H1 (cell line): ENCODE measurements at regions not wholly inside any gene's neighbourhood (a gene's known extent, or its start where the extent isn't known, plus 50 kb on each side); places are given as distances from the start of the nearest gene placed in this dataset.

Source experiments
- CTCF ChIA-PET: fragments of 300-600 bp; sonication (Branson Sonifier 250); formaldehyde crosslinking; loops from one replicate; lab custom pipeline; 2021; ENCODE audit not compliant: partially characterized antibody; lab: Charles Lee
- POLR2A ChIA-PET: fragments of 300-600 bp; sonication (Branson Sonifier 250); formaldehyde crosslinking; loops from one replicate; lab custom pipeline; 2021; ENCODE audit warnings: inconsistent platforms; ENCODE audit not compliant: partially characterized antibody; lab: Charles Lee
- DNase-seq, 2 experiments: peaks; one replicate each; pipeline versions ENCODE4 v3.0.0 to v3.0.0-alpha.2; 2010 to 2022; ENCODE audit warnings: low spot score in 2 of 2, low read depth in 1 of 2, mixed read lengths in 1 of 2
- FAIRE-seq: peaks from 2 replicates; lab custom pipeline; 2011; peaks lifted over from hg19 to GRCh38; lab: Jason Lieb, UNC
- H2AFZ ChIP-seq: 2 replicates; pipeline ENCODE4 v1.8.1; 2012; ENCODE audit warnings: low read length, inconsistent platforms
- H2AK5ac ChIP-seq: 2 replicates; pipeline ENCODE4 v1.6.1; 2013; ENCODE audit warnings: low read depth, low read length
- H2BK120ac ChIP-seq: replicated peaks from 2 replicates; pipeline ENCODE3; 2013; ENCODE audit warnings: low read depth, low read length, inconsistent platforms
- H2BK12ac ChIP-seq: 2 replicates; pipeline ENCODE4 v1.6.1; 2013; ENCODE audit warnings: low read depth, low read length
- H2BK15ac ChIP-seq: 2 replicates; pipeline ENCODE4 v1.6.1; 2013; ENCODE audit warnings: low read length
- H2BK20ac ChIP-seq: 2 replicates; pipeline ENCODE4 v1.6.1; 2013; ENCODE audit warnings: low read length
- H2BK5ac ChIP-seq: 2 replicates; pipeline ENCODE4 v1.6.1; 2013; ENCODE audit warnings: low read depth, low read length
- H3K14ac ChIP-seq: 2 replicates; pipeline ENCODE4 v1.6.1; 2013; ENCODE audit warnings: inconsistent platforms; ENCODE audit not compliant: insufficient read length
- H3K18ac ChIP-seq: 2 replicates; pipeline ENCODE4 v1.6.1; 2013; ENCODE audit warnings: low read length; ENCODE audit errors: extremely low read depth
- H3K23ac ChIP-seq: 2 replicates; pipeline ENCODE4 v1.6.1; 2013; ENCODE audit warnings: inconsistent platforms; ENCODE audit not compliant: insufficient read length
- H3K23me2 ChIP-seq: 2 replicates; pipeline ENCODE4 v1.6.1; 2013; ENCODE audit warnings: low read depth, low read length
- H3K27ac ChIP-seq: 2 replicates; pipeline ENCODE4 v1.6.1; 2011; ENCODE audit warnings: low read depth, low read length, inconsistent platforms
- H3K27me3 ChIP-seq, 4 experiments: replicated peaks in 1 of 4; 1 replicate in 1 of 4; 2 replicates in 3 of 4; pipeline versions ENCODE4 v1.6.1 to v1.8.1; 2011 to 2013; ENCODE audit warnings: low read length in 3 of 4, mild to moderate bottlenecking in 3 of 4, inconsistent platforms in 2 of 4, mixed read lengths in 2 of 4, moderate library complexity in 1 of 4; ENCODE audit not compliant: control insufficient read depth in 3 of 4, insufficient read depth in 3 of 4; ENCODE audit errors: extremely low read depth in 1 of 4
- H3K36me3 ChIP-seq, 4 experiments: 2 replicates each; pipeline versions ENCODE4 v1.6.1 to v1.8.1; 2011 to 2013; ENCODE audit warnings: mild to moderate bottlenecking in 4 of 4, low read length in 3 of 4, moderate library complexity in 2 of 4, control low read depth in 1 of 4, inconsistent platforms in 1 of 4; ENCODE audit not compliant: insufficient read depth in 4 of 4, control insufficient read depth in 2 of 4
- H3K4ac ChIP-seq: replicated peaks from 2 replicates; pipeline ENCODE3; 2013; ENCODE audit warnings: low read length, low read depth, mixed read lengths, inconsistent platforms; ENCODE audit not compliant: insufficient read length
- H3K4me1 ChIP-seq, 4 experiments: replicated peaks in 1 of 4; 1 replicate in 1 of 4; 2 replicates in 3 of 4; pipeline versions ENCODE4 v1.6.1 to v1.8.1; 2011 to 2013; ENCODE audit warnings: low read length in 3 of 4, inconsistent platforms in 2 of 4, mixed read lengths in 1 of 4; ENCODE audit not compliant: insufficient read depth in 4 of 4, control insufficient read depth in 3 of 4
- H3K4me2 ChIP-seq, 2 experiments: 2 replicates each; pipeline versions ENCODE4 v1.6.1 to v1.8.1; 2011 to 2013; ENCODE audit warnings: low read depth in 2 of 2, low read length in 2 of 2, control low read depth in 1 of 2, inconsistent platforms in 1 of 2, mild to moderate bottlenecking in 1 of 2; ENCODE audit not compliant: insufficient read depth in 1 of 2
- H3K4me3 ChIP-seq, 4 experiments: fragments of 200-600, 300-600 bp in 1 of 4; sonication (generic), shearing (Covaris generic), sonication (Bioruptor Twin) in 1 of 4; 2 replicates each; pipeline versions ENCODE4 v1.5.1 to v1.8.1; 2011 to 2016; ENCODE audit warnings: low read length in 4 of 4, low read depth in 3 of 4, control low read depth in 2 of 4, inconsistent platforms in 2 of 4, mild to moderate bottlenecking in 2 of 4, mixed read lengths in 1 of 4, moderate library complexity in 1 of 4; ENCODE audit not compliant: insufficient read depth in 2 of 4; ENCODE audit errors: extremely low read depth in 1 of 4
- H3K56ac ChIP-seq: replicated peaks from 2 replicates; pipeline ENCODE3; 2013; ENCODE audit warnings: low read depth, mild to moderate bottlenecking, mixed read lengths, low read length, inconsistent platforms; ENCODE audit not compliant: insufficient read length
- H3K79me1 ChIP-seq: 2 replicates; pipeline ENCODE4 v1.6.1; 2013; ENCODE audit warnings: low read depth, low read length, control low read depth
- H3K79me2 ChIP-seq, 2 experiments: 2 replicates each; pipeline versions ENCODE4 v1.6.1 to v1.8.1; 2012 to 2013; ENCODE audit warnings: low read length in 2 of 2, mild to moderate bottlenecking in 2 of 2, inconsistent platforms in 1 of 2; ENCODE audit not compliant: insufficient read depth in 2 of 2, control insufficient read depth in 1 of 2
- H3K9ac ChIP-seq, 4 experiments: replicated peaks in 1 of 4; 1 replicate in 1 of 4; 2 replicates in 3 of 4; pipeline versions ENCODE4 v1.6.1 to v1.8.1; 2011 to 2013; ENCODE audit warnings: low read depth in 3 of 4, low read length in 3 of 4, control low read depth in 2 of 4, mild to moderate bottlenecking in 2 of 4, moderate library complexity in 2 of 4, inconsistent platforms in 1 of 4; ENCODE audit errors: extremely low read depth in 1 of 4
- H3K9me3 ChIP-seq, 2 experiments: 2 replicates each; pipeline versions ENCODE4 v1.6.1 to v1.8.1; 2012 to 2013; ENCODE audit warnings: mild to moderate bottlenecking in 2 of 2, moderate library complexity in 2 of 2, control low read depth in 1 of 2, inconsistent platforms in 1 of 2, low read depth in 1 of 2, low read length in 1 of 2, mixed read lengths in 1 of 2; ENCODE audit not compliant: insufficient read depth in 2 of 2
- H4K20me1 ChIP-seq, 2 experiments: replicated peaks in 1 of 2; 2 replicates each; pipeline versions ENCODE3 to v1.8.1; 2011 to 2013; ENCODE audit warnings: inconsistent platforms in 2 of 2, low read length in 2 of 2, mild to moderate bottlenecking in 1 of 2; ENCODE audit not compliant: insufficient read depth in 2 of 2, control insufficient read depth in 1 of 2
- H4K5ac ChIP-seq: 2 replicates; pipeline ENCODE4 v1.6.1; 2013; ENCODE audit warnings: low read length, low read depth, mixed read lengths, inconsistent platforms; ENCODE audit not compliant: insufficient read length
- H4K8ac ChIP-seq: 2 replicates; pipeline ENCODE4 v1.8.0; 2013; ENCODE audit warnings: mild to moderate bottlenecking, moderate library complexity, low read length, inconsistent platforms; ENCODE audit not compliant: insufficient read depth; ENCODE audit errors: extremely low read depth
- H4K91ac ChIP-seq: replicated peaks from 2 replicates; pipeline ENCODE3; 2013; ENCODE audit warnings: low read length, mixed read lengths, inconsistent platforms; ENCODE audit not compliant: insufficient read length
- ASH2L ChIP-seq: fragments of 200-600, 300-600 bp; sonication (generic); IDR thresholded peaks from one replicate; pipeline ENCODE4 v1.7.1; 2017; ENCODE audit warnings: low read length
- CBX8 ChIP-seq: fragments of 300-800, 300-1000 bp; sonication (generic); IDR thresholded peaks from 2 replicates; pipeline ENCODE4 v1.7.1; 2016; ENCODE audit warnings: low read depth, low read length, borderline replicate concordance
- CHD1 ChIP-seq: IDR thresholded peaks from 2 replicates; pipeline ENCODE4 v1.6.1; 2012; ENCODE audit warnings: low read depth, low read length, improper control_type of control experiment
- CREB1 ChIP-seq: IDR thresholded peaks from 2 replicates; pipeline ENCODE4 v1.6.1; 2012; ENCODE audit warnings: inconsistent platforms
- EGR1 ChIP-seq: IDR thresholded peaks from 2 replicates; pipeline ENCODE4 v1.6.1; 2011; ENCODE audit warnings: low read depth, low read length, borderline replicate concordance
- EZH2 ChIP-seq: fragments of 200-600 bp; sonication (generic); IDR thresholded peaks from 2 replicates; pipeline ENCODE4 v1.7.1; 2012; ENCODE audit warnings: low read depth, mild to moderate bottlenecking, moderate library complexity, low read length, inconsistent platforms; ENCODE audit not compliant: severe bottlenecking
- NANOG ChIP-seq: IDR thresholded peaks from 2 replicates; pipeline ENCODE4 v1.6.1; 2011; ENCODE audit warnings: low read length, low read depth, mild to moderate bottlenecking, inconsistent platforms; ENCODE audit not compliant: insufficient read depth, poor library complexity, severe bottlenecking
- NRF1 ChIP-seq: IDR thresholded peaks from 2 replicates; pipeline ENCODE4 v1.6.1; 2011; ENCODE audit warnings: mild to moderate bottlenecking, low read depth, low read length, improper control_type of control experiment
- POLR2A ChIP-seq, 2 experiments: IDR thresholded peaks; 1 replicate in 1 of 2; 2 replicates in 1 of 2; pipeline ENCODE4 v1.6.1; 2011; ENCODE audit warnings: low read depth in 2 of 2, low read length in 2 of 2, mild to moderate bottlenecking in 2 of 2; ENCODE audit errors: control extremely low read depth in 1 of 2
- POLR2AphosphoS5 ChIP-seq: IDR thresholded peaks from 2 replicates; pipeline ENCODE4 v1.6.1; 2011; ENCODE audit warnings: low read depth, low read length
- SIN3A ChIP-seq, 2 experiments: IDR thresholded peaks in 1 of 2; conservative IDR thresholded peaks in 1 of 2; 2 replicates each; pipeline ENCODE4 v1.6.1; 2011 to 2012; ENCODE audit warnings: low read length in 2 of 2, improper control_type of control experiment in 1 of 2, low read depth in 1 of 2, mild to moderate bottlenecking in 1 of 2
- SP4 ChIP-seq: IDR thresholded peaks from 2 replicates; pipeline ENCODE4 v1.6.1; 2012; ENCODE audit warnings: low read length, inconsistent platforms
- SUZ12 ChIP-seq: fragments of 200-600 bp; sonication (generic); IDR thresholded peaks from 2 replicates; pipeline ENCODE4 v1.6.1; 2012; ENCODE audit warnings: mild to moderate bottlenecking, inconsistent platforms, low read length, moderate library complexity, mixed read lengths
- TEAD4 ChIP-seq: IDR thresholded peaks from 2 replicates; pipeline ENCODE4 v1.6.1; 2012; ENCODE audit warnings: low read depth, low read length, inconsistent platforms, mixed read lengths
- WGBS, 2 experiments: shearing (Covaris generic) in 1 of 2; methylation state at CpG; one replicate each; pipeline versions ENCODE4 v1.1.6 to v1.1.7; 2013 to 2015; ENCODE audit warnings: low lambda C conversion rate in 2 of 2, mixed read lengths in 2 of 2, inconsistent platforms in 1 of 2, low coverage in 1 of 2, missing lambda C conversion rate in 1 of 2; ENCODE audit not compliant: insufficient replicate concordance in 2 of 2, insufficient coverage in 1 of 2, insufficient read length in 1 of 2; ENCODE audit errors: extremely low coverage in 1 of 2, missing lambda C conversion rate in 1 of 2; 5-methylcytosine and 5-hydroxymethylcytosine counted together

- H3K27ac ChIP-seq: no peak overlapping the region
- H3K4me1 ChIP-seq: no peaks in the 10 kb centered on the region
- H2BK120ac ChIP-seq: no peak overlapping the region
- no peak overlapping the region for H2AFZ ChIP-seq
- WGBS, 2 experiments: 86% methylated on average over 10 of the region's 10 CpGs; no CpG with 5 or more reads in 1 of the 2 experiments
- no peak overlapping the region for H3K14ac ChIP-seq
- H4K8ac ChIP-seq: no peak overlapping the region
- no peak overlapping the region for H3K4ac ChIP-seq
- no peak overlapping the region for H2BK12ac ChIP-seq
- POLR2A ChIA-PET: interaction anchor here (0.9 kb wide), 1 partner anchor 11 kb away, joined by 3 read pairs; no protein-coding TSS in a partner anchor
- no peaks in the 10 kb centered on the region for H3K27me3 ChIP-seq
- no peak overlapping the region for H3K23ac ChIP-seq
- H3K36me3 ChIP-seq: no peaks in the 10 kb centered on the region; a peak in 1 of 8 replicates
- no peak overlapping the region for H4K91ac ChIP-seq
- H4K20me1 ChIP-seq: no peaks in the 10 kb centered on the region
- no peak overlapping the region for H3K18ac ChIP-seq
- H3K79me2 ChIP-seq: no peaks in the 10 kb centered on the region
- H3K9ac ChIP-seq: no peak overlapping the region
- no peaks in the 10 kb centered on the region for H3K23me2 ChIP-seq
- H3K9me3 ChIP-seq: no peaks in the 10 kb centered on the region
- no peak overlapping the region for H4K5ac ChIP-seq
- H2BK5ac ChIP-seq: no peak overlapping the region
- H3K4me3 ChIP-seq: no peak overlapping the region
- H3K56ac ChIP-seq: no peak overlapping the region
- CTCF ChIA-PET: interaction anchor here (1.5 kb wide), 1 partner anchor 15 kb away, joined by 6 read pairs; no protein-coding TSS in a partner anchor
- H2BK15ac ChIP-seq: no peak overlapping the region
- H3K4me2 ChIP-seq: no peak overlapping the region
- H2BK20ac ChIP-seq: no peak overlapping the region
- DNase-seq (no peak), FAIRE-seq (no peak)
- H2AK5ac ChIP-seq: no peak overlapping the region
- H3K79me1 ChIP-seq: no peaks in the 10 kb centered on the region
- no peak for TF ChIP-seq EZH2
- TF ChIP-seq TEAD4: no peak
- TF ChIP-seq EGR1: no peak
- no peak for TF ChIP-seq NRF1
- TF ChIP-seq POLR2AphosphoS5: no peak
- no peak for TF ChIP-seq NANOG
- TF ChIP-seq CBX8: no peak
- TF ChIP-seq ASH2L: no peak
- TF ChIP-seq CREB1: no peak
- no peak for TF ChIP-seq CHD1
- no peak for TF ChIP-seq SP4
- TF ChIP-seq SIN3A (conservative IDR thresholded peaks at IDR 0.05 in 1 of 2, IDR thresholded peaks at IDR 0.05 in 1 of 2; ENCODE audit: low read depth in 1 of 2, low read length in 2 of 2): no peak
- no peak for TF ChIP-seq POLR2A (IDR thresholded peaks at IDR 0.05; ENCODE audit: control extremely low read depth in 1 of 2, low read depth in 2 of 2, low read length in 2 of 2)
- TF ChIP-seq SUZ12: no peak
Measured at GRCh38 chr11:15758857-15759465, 597.4 kb downstream of the SOX6 start.
